HG03342 (cell line): ENCODE measurements at regions not wholly inside any gene's neighbourhood (a gene's known extent, or its start where the extent isn't known, plus 50 kb on each side); places are given as distances from the start of the nearest gene placed in this dataset.

Experiments used
- ATAC-seq: cut with Tn5 transposase; IDR thresholded peaks from one replicate; pipeline ENCODE4 v1.9.1; 2021; ENCODE audit warnings: mild to moderate bottlenecking, moderate library complexity; ENCODE audit not compliant: unreplicated experiment

DNA sequence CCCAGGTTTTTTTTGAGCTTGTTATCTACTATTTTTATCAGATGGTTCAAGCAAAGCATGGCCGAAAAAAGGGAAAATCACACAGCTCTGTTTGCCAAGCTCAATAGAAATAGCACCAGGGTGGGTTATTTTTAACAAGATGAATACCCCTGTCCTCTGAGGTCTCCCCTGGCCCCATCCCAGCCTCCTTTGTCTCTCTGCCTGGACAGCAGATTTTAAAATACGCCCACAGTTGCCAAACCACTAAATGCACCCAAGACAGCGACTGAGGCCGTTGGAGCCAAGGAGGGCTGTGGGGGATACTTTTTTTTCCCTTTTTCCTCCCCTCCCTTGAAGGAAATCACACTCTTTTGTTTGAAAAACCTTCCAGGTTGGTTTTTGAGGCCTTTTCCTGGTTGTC lies 106.6 kb downstream of the VEGFA start:
- no peak for ATAC-seq

DNA sequence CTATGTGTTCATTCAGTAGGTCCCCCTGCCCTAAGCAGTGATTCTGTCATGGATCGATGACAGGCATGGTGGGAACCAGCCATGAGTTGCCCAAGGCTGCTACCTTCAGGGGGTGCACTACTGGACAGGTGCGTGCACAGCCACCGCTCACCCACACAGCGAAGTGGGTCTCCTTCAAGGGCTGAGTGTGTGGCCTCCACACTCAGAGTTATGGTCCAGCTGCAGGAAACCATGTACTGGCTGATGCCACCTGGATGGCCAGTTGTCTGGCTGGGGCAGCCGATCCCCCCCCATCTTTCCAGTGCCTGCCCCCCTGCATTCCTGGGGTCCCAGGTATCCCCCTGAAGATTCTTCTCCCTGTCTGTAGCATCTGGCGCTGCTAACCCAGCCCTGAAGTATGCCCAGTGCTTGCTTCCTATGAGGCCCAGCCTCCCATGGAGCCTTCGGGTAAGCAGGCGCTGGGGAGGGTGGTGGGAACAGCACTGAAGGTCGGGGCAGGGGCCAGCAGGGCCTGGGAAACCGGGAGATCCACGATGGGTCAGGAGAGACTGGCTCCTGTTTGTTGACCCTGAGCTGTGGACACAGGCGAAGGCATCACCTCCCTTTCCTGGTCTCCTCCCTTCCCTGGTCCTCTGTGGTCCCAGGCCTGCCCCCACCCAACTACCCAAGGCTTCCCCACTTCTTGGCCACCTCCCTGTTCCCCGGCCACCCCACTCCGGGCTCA lies 106.0 kb downstream of the VEGFA start:
- ATAC-seq: no peak

DNA sequence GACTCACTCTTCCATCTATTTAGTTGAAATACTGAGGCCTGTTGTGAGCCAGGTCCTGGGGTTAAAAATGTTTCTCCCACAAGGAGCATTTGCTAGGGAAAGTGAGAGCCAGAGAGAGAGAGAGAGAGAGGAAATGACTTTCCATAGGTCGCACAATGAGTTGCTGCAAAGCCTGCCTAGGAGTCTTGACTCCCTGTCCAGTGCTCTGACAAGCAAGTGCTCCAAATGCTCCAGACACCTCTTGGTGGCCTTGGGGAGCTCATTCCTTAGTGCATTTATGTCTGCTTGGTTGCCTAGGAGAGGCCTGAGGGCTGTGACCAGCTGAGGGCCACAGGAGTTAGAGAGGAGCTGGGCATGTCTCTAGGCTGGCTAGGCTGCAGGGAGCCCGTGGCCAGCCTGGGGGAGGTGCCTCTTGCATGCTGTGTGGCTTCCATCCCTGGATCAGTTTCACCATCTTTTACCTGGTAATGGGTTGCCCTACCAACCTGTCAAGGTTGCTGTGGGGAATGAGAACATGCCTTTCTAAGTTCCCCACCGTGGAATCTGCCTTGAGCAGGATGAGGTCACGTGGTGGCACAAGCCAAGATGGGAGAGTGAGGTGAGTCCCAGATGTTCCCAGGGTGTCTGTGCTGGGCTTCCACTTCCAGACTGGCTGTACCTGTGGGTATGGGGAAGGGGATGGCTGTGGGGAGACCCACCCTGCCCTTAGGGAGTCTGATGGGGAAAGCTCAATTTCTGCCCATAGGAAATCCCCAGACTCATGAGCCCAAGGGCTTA lies 105.0 kb downstream of the VEGFA start:
- ATAC-seq: no peak

DNA sequence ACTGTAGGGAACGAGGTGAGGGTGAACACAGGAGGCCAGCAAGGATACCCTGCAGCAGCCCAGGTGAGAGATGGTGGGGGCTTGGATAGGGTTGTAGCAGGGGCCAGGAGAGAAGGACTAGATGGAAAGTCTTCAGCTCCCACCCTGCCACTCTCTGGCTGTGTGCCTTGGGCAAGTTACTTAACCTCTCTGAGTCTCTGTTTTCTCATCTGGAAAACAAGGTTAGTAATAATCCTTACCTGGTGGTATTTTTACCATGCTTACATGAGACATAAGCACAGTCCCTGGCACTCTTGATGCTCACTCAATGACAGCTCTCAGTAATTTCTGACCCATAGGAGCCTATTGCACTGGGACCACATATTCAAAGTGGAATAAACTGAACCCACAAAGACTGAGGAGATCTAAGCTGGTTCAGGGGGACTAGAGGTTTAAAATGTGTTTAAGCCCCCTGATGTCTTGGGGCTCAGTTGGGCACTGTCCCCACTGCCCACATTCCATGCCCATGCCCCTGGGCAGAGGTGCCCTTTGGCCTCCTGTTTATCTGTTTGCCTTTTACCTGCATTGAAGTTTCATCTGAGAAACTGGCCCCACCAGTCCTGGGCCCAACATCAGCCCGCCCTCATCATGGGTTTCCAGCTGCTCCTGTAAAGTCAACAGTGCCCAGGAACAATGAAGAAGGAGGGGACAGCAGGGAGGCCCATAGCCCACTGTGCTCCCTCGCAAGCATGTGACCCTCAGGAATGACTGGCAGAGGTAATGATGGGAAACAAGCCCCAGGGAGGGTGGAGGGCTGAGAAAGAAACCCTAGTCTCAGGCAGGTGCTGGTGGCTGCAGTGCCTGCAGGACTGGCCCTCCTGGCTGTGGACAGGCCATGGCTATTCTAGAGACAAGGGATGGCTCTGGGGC lies 104.0 kb downstream of the VEGFA start:
- ATAC-seq: no peak

DNA sequence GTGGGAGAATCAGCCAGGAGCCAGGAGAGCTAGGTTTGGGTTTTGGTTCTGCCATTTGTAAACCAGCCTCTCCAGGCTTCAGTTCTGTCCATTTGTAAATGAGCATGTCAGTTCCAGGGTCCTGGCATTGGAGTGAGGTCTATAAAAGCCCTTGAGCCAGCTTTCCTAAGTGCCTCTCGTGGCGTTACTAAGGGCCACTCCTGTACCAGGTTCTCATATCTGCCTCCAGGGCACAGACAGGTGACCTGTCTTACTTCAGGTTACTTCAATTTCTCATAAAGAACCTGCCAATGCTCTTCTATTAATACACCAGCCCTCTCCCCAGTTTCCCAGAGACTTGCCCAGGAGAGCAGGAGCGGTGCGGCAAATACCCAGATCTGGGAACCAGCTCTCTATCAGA lies 101.9 kb downstream of the VEGFA start:
- ATAC-seq: no peak

DNA sequence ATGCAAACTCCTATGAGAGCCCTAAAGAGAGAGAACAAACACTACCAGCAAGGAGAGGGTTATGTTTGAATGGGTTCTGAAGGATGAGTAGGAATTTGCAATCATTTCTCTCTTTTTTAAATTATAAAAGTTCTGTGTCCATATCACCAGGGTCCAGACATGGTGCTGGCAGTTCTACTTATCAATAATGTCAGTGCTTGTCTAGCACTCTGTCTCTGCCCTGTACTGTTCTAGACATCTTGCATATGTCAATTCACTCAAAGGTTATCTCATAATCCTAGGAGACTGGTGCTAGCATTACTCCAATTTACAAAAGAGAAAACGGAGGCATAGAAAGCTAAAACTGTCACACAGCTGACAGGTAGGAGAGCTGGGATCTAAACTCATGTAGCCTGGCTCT lies 101.3 kb downstream of the VEGFA start:
- ATAC-seq: no peak

DNA sequence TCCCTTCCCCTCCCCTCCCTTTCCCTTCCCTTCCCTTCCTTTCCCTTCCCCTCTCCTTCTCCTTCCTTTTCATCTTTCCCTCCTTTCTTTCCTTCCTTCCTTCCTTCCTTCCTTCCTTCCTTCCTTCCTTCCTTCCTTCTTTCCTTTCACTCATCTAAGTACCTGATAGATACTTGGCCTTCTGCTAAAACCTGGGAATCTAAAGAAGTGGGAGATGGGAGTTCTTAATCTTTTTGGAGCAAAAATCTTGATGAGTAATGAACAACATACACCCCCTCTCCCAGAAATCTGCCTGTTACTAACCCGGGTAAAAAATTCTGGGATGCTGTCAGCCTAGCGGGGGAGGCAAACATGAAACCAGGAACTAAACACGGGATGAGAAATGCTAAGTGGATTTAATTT lies 100.7 kb downstream of the VEGFA start:
- no peak for ATAC-seq

DNA sequence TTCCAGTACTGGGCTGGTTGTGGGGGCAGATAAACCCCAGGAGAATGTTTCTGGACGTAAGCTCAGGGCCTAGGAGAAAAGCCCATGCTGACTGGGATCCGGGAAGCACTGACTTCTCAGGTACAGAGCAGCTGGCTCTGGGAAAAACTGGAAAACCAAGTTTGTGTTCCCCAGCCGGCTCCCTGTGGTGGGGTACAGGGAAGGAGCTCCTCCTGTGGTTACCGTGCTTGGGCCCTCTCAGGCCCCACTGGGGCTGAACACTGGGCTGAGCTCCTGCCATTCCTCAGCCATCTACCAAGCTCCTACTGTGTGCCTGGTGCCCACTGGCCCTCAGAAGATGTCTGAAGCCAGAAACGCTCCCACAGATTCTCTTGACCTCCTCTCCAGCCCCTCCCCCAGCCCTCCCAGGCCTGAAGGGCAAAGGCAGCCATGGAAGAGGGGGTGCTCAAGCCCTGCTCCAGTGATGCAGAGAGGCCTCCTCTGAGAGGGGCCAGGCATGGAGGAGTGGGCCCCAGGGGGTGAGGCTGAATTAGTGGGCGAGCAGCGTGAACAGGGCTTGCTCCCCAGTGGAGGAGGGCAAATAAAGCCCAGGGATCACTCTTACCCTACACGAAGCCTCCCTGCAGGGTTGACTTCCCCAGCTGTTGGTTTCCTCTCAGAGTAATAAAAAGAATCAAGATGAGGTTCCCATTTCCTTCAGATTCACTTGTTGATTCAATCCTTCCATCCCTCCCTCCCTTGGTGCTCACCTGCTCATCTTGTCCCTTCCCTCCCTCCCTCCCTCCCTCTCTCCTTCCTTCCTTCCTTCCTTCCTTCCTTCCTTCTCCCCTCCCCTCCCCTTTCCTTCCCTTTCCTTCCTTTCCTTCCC lies 100.0 kb downstream of the VEGFA start:
- ATAC-seq: no peak

DNA sequence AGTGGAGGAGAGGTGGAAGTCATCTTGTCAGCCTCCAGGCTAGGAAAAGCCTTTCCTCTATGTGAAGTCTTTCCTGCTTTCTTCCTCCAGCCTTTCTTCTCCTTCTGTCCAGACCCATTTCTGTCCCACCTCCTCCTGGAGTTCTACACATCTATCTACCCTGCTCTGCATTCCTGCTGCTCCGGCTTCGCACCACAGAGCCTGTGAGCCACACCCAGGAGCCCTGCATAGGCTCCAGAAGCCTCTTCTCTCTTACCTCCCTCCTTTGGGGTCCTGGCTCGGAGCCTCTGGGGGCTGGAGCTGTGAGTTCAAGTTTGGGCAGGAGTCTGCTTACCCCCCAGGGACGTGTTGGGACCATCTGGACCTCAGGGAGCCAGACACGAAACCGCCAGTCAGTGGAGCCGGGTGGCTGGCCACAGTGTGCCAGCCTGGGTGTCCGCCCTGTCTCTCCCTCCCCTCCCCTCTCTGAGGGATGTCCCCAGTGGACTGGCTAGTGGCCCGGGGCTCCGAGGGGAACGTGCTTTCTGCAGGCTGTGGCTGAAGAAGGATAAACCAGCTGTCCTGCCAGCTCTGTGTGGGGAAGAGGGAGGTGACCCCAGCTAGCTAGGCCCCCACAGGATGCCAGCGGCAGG lies 99.2 kb downstream of the VEGFA start:
- no peak for ATAC-seq

DNA sequence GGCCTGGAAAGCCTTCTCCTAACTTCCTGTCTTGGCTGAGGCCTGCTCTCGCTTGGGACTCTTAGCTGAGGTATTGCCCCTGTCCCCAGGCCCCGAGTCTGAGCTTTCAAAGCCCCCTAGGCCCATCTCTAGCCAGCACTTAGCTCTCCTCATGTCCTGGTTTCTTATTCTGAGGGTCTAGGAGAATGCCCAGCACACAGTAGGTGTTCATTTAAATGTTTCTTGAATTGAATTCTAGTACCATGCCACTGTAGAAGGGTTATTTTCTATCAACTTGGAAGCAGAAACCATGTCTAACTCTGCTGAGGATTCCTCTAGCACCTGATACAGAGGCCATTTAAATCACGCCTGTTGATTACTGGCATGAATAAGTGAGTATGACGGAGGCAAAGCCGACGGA lies 98.5 kb downstream of the VEGFA start:
- no peak for ATAC-seq

DNA sequence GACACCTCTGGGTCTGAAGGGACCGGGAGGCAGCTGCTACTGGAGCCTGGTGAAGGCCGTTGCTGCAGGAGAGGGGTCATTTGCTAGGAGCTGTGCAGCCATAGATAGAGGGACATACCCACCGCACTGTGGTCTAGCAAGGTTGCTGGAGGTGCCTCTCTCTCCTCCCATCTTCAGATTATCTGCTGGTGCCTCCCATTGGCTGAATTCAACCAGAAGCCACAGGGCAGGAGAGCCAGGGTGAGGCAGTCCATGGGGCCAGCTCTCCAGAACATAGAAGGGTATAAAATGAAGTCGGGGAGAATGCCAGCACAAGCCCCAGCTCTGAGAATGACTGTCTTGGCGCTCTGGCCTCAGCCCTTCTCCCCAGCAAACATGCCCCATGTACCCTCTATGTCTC lies 98.0 kb downstream of the VEGFA start:
- ATAC-seq: no peak

DNA sequence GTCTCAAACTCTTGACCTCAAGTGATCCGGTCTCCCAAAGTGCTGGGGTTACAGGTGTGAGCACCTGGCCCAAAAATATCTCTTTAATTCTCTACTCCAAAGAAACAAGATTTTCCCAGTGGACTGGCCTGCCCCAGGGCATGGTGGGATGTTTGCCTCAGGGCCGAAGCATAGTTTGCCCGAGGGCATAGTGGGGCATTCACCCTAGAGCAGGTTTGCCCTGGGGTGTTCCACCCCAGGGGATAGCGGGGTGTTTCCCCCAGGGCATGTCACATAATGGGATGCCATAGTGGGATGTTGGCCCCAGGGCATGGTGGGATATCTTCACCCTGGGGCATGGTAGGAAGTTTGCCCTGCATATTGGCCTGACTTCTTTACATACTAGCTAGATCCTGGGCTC lies 97.2 kb downstream of the VEGFA start:
- ATAC-seq: no peak

DNA sequence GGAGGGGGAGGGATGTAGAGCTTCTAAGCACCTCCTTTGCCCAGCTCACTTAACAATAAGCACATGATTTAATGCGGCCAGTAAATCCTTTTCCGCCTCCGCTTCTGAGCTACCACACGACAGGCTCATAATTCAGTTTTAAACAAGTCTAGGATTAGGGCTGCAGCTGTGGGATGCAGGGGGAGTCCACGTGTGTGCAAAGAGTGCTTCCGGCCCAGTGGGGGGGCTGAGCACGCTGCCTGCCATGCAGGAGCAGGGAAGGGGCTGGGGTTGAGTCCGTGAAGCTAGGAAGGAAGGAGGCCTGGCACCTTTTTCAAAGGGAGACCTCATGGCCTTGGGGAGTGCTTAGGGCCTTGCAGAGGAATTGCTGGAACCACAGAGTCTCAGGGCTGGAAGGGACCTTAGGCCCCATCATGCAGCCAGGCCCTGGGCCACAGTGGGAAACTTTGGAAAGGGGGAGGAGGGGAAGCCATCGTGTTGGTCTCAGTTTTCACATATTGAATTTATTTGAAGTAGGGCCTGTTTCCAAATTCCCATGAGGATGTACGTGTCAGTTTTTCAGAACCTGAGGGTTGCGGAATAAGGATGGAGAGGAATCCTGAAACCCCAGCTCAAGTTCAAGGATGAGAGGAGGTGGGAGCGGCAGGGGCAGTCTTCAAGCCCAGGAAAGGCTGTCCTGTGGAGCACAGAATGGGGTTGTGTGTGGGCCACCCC lies 96.1 kb downstream of the VEGFA start:
- no peak for ATAC-seq

DNA sequence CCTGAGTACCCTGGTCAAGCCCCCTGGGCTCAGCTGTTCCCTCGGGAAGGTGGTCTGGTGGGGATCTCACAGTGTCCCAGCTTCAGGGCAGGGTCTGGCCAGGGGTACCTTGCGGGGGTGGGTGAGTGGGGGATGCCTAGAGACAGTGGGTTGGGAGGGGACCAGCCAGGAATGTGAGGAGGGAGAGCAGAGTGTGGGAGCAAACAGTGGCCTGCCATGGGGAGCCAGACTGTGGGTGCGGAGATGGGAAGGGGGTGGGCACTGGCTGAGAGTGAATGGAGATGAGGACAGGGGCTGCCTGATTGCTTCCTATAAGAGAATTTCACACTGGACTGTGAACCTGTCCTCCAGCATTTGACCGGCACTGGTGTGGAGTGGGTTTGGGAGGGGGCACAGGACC lies 95.1 kb downstream of the VEGFA start:
- no peak for ATAC-seq

DNA sequence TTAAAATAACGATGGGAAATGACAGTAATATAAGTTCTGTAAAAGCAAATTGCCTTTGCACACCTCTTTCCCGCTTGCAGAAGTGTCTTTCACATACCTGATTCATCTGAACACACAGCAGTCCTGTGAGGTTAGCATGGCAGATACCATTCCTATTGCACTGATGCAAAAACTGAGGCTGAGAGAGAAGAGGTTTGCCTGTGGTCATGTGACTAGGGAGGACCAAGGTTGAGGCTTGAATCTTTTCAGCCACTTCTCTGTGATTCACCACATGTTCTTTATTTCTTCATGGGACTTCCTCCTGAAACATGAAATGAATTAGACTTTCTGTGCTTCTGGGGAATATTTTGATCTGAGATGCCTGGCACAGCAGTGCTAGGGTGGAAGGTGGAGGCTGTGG lies 92.9 kb downstream of the VEGFA start:
- no peak for ATAC-seq

DNA sequence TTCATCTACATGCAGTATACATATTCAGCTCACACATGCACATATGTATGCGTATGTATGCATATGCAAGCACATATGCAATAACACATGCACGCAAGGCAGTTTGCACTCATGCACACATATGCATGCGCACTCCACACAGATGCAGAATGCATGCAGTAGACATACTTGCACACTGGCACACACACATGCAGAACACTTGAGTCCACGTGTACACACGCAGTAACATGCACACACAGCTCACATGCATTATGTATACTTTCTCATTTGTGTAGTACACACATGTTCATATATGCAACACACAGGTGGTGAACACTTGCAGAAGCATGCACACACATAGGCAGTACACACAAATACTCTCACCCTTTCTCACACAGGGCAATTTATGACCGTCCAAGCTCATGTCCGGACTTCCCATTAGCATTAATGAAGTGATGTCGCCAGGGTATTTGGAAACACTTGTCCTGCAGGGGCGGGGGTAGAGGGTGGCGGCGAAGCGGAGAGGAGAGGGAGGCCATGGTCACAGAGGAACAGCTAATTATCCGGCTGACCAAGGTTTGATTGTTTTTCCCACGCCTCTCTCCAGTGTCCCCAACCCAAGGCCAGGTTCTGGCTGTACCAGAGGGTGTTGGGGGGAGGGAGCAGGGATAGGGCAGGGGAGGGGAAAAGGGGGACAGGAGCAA lies 91.3 kb downstream of the VEGFA start:
- ATAC-seq: no peak

DNA sequence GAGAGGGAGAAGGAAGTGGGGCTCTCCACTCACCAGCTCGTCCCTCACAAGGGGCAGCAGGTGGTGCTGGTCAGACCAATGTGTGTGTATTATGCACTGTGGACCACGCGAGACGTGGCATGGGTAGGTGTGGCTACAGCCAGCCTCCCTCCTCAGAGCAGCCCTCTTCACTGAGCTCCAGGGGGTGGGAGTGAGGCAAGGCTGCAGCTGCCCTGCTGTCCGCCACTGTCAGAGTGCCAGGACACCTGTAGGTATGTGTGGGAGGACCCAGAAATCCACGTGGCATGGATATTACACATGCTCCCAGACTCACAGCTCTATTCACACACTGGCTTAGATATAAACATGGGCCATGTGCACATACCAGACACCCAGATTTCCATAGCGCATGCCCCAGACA lies 90.3 kb downstream of the VEGFA start:
- no peak for ATAC-seq

DNA sequence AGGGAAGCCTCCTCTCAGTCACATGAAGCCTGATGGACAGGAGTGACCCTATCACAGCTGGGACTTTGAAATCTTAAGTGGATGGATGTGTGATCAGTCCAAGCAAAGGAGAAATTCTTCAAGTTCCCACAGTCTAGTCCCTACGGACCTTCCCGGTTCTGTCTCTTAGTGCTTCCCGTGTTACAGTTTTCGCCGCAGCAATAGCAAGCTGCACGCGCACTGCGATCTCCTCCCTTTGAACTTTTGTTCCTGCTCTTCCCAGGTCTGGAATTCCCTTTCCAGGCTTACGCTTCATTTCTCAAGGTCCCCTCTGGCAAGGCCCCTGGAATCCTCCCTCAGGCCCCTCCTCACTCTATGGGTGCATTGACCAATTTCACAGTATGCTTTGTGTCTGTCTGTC lies 89.2 kb downstream of the VEGFA start:
- ATAC-seq: no peak
